ENCODE measurements at regions not wholly inside any gene's neighbourhood (a gene's known extent, or its start where the extent isn't known, plus 50 kb on each side); places are given as distances from the start of the nearest gene placed in this dataset.
A peak's percentile ranks its signal among the peaks of the same experiment; 100 is the strongest.

DNA sequence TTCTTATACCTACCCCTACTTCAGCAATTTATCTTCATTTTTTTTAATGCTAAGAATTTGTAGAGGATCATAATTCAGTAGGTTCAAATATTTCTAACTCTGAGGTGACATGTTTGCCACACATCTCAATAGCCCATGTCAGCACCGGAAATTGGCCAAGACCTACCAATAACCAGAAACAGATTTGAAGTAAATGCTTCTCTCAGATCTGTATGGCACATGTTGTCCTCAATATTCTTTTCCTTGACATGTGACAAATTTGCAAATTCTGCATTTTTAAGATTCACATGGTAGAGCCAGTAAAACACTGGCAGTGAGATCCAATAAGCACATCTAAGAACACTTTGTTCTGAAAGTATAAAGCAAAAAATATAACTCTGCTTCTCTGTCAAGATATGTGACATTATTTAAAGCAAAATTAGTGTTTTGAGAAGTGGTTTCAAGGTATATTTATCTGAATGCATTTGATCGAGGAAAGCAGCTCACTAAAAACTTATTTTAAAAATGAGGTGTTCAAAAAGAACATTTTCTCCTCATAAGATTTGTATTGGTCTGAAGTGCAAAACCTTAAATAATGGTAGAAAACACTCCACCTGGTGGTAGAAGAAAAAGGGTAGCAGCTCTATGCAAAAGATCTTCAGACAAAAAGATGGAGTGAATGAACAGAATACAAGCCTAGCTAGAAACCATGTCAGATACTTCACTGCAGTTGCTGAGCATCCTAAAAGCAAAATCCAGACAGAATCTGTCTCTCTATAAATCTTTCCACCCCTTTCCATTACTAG lies 513.8 kb upstream of the FAM241A start:
- DNase-seq, result no peak

DNA sequence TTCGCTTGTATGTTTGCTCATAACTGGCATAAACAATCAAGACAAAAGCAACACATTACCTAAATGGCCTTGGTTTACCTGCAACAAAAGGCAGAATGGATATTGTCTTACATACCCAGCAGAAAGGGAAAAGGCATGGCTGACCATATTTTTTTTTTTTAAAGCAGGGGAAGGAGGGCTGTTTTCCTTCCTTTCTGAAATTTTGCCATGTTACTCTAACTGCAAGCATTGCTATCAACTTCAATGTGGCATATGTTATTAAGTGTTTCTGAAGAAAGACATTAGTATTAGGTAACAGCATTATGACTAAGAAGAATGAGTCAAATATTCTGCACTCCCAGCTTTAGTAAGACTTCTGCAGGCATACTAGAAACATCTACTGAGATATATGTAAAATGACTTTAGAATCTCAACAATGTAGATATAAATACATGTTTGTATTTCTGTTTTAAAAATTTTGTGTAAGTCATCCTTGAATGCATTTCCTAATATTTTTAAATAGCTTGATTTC lies 512.6 kb upstream of the FAM241A start:
- no peak for DNase-seq

DNA sequence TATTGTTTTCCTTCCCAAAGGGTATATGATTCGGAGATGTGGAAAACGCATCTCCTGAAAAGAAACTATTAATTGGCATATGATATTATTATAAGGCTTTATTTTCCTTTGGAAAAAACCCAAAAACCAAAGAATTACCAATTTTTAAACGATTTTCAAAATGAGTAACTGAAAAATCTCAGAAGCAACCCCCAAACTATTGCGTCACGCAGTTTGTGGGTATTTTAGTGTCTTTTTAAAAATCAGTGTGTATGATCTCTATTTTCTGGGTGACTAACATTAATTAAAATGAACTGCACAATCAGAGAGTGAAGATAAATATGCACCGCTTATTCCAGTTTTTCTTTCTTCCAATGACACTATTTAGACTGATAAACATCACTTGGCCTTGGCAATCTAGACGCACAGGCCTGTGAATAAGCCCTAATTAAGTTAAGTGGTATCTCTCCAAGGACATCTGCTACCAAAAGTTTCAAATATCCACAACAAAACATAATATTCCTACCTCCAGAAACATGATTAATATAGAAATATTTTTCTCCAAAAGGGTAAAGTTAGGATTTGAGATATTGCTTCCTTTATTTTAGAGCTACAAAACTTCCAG lies 511.5 kb upstream of the FAM241A start:
- no peak for DNase-seq

DNA sequence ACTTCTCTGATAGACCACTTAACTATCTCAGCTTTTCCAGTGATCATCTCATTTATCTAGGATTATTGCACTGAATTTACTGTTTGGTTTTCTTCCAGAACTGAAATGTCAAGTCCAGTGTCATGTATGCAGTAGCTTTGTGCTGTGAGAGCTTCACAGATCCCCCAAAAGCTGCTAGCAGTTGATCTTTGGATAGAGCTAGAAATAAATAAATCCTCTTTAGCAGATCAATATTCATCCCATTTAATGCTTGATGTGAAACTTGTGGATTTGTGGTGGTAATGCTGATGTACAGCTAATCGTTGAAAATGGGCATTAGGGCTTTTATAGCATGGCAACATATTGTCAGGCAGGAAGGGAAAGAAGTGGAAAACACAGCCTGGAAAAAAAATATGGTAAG lies 509.6 kb upstream of the FAM241A start:
- DNase-seq, result no peak

DNA sequence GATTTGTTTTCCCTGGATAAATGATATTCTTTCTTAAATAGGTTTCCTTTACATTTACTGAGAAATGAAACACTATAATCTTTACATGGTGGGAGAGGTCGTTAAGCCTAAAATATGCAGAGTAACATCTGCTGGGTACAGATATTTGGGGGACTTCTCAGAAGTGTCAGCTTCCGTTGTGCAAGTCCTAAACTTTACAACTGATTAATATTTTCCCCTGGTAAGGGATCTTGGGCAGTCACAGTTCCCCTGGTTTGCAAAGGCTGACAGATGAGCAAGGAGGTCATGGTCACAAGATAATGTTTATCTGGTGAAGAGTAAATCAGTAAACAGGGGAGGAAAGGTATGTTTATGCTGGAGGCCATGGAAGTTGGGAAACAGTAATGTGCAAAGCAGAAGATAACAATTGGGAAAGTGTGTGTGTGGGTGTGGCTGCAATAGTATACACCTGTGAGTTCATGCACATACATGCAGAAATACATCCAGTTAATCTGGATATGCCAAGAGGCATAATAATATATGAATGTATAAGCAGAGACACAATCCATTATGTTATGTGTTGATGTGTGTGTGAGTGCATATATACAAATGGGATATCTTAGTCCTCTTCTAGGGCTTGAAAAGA lies 508.2 kb upstream of the FAM241A start:
- no peak for DNase-seq

DNA sequence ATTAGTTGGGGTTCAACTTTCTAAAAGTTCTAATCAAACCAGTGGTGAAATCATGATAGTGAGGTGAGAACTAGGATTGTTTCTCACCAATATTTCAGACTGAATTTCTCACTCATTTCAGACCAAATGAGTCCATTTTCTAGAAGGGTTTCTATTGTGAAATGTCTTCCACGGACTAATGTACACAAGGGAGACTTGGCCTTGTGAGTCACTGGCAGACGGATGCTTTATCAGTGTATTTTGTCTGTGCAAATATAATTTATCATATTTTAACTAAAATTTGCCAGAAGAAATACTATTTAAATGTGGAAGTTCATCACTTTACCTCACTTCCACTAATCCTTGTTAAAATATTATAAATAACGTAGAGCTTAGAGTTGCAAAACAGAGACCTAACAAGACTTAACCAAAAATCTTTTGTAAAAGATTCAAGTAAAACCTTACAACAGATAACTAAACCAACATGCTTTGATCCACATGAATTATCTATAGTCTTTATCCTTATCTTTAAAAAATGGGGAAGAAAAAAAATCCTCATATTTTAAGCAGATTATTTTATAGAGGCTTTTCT lies 506.0 kb upstream of the FAM241A start:
- no peak for DNase-seq

DNA sequence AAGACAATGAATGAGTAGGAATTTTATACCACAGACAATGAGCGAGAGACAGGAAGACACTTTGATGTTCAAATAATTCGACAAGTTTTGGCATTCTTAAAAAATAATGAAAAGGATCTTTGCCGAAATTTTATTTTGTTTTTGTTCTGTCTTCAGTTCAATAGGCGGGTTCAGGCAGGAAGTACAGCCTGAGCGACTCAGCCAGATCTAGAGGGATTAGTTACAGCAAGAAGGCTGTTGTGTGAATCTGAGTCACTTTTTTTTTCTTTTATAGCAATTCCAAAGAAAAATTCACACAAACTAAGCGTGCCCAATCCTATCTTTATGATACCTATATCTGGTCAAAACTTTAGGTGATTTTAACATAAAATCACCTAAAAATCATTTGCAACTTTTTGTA lies 505.4 kb upstream of the FAM241A start:
- no peak for DNase-seq

DNA sequence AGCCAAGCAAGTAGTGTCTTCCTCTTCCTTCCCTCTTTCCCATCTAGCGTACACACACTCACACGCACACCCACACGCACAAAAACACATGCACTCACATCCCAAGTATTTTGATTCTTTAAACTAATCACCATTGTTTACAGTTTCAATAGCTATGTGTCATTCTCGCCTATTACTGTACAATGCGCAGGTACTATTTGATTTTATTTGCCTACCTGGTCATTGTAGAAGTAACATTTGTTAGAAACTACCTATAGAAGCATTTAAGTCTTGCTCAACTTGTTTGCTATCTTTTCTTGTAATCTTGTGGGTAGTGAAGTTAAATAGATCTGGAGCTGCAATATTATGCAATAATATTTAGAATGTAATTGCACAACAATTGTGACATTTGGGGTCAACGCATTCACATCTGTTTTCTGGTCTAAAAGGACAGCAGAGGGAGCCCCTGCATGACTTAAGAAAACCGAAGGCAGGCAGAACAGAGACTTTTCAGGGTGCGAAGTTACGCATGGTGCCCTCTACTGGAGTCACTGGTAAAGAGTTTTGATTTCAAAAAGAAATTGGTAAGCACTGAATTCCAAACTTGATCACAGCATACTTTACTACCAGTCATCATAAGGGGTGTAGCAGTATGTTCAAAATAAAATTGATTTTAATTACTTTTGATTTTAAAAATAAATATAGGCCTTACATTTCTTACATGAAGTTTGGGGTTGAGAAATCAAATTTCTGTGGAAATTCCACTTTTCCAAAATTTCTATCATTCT lies 503.3 kb upstream of the FAM241A start:
- peak; percentile 63 for DNase-seq

DNA sequence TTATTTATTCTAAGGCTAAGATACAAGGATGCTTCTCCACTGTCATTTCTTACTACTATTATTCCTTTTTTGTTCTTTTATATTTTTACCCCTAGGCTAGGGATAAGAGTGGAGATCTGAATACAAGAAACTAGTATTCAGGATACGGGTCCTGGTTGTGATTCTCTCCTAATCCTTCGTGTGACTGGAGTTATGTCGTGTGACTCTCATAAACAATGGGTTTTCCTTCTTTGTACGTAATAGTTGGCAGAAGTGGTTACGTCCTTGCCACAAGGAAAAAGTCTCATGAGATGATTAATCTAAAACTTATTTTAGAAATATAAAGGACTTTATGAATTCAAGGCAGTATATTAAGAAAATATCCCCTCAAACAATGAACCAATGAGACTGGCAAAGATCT lies 497.2 kb upstream of the FAM241A start:
- DNase-seq, result no peak

DNA sequence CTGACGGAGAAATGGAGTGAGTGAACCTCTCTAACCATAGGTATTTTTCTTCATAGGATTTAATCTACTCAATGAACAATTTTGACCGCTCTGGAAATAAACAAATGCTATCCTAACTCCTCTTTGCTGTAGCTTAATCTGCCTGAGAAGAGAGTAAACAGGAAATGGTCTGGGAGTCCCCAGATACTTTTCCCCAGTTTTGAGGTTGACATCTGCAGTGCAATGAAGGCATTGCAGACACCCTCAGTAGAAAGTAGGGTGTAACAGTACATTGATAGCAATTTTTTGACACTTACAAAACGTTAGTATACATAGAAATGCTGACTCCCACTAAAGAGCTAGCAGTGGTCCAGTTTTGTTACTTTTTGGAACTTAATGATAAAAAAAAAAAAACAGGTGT lies 495.9 kb upstream of the FAM241A start:
- DNase-seq, result no peak

DNA sequence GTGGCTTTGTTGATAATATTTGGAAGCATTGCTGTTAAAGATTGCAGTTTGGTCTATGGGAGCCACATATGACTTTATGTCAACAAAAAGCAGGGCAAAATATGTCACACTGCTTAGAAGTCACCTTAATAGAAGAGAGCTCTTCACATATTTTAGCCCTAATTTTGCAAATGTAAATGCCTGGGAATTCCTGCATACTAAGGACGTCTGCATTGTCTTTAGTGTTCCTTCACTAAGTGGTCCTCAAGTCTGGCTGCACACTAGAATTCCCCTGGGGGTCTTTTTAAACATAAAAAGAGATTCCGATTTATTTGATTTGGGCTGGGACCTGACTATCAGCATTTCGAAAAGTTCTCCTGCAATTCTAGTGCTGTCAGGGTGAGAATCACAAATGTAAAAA lies 495.1 kb upstream of the FAM241A start:
- no peak for DNase-seq

DNA sequence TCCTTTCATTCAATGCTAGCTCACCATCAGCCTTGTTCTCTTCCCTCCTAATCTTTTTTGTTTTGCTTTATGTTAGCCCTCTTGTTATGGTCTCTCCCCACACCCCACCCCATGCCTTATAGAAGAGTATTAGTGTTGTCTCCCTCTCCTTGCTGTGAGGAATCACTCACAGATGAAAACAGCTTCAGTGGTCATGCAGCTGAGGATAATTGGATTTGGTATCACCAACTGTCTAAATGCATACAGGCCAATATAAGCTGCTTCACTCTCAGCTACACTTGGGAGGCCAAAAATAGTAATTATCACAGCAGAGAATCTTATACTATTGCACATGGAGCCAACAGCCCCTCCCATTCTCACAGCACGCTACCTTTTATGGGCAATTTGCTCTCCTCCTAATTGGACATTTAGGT lies 494.6 kb upstream of the FAM241A start:
- no peak for DNase-seq

DNA sequence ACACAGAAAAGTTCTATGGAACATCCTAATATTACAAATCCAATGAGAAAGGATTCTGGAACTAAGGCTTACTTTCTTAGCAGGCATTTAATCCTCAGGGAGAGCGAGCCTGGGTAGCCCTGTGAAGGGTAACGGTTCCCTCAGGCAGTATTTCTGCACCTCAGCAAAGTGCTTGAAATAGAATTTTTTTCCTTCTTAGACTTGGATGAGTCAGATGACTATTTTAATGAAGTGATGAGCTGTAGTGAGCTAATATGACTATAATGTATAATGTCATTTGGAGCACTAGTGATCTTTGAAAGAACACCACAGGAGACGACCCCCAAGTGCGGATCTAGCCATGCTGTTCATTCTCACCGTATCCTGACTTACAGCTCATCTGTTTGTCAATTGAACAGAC lies 493.0 kb upstream of the FAM241A start:
- DNase-seq, result no peak

DNA sequence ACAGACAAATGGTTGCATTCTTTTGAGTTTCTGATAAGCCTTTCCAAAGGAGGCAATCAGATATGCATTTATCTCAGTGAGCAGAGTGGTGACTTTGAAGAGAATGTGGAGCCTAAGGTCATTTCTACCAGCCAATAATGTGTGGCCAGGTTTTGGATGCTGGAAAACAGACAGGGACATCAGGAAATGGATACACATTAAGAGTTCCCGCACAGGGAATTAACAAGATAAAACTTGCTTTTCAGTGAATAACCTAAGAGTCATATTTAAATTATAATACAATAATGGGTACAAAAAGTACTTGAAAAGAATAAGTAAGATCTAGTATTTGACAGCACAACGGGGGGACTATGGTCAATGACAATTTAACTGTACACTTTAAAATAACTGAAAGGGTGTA lies 492.3 kb upstream of the FAM241A start:
- DNase-seq, result no peak

DNA sequence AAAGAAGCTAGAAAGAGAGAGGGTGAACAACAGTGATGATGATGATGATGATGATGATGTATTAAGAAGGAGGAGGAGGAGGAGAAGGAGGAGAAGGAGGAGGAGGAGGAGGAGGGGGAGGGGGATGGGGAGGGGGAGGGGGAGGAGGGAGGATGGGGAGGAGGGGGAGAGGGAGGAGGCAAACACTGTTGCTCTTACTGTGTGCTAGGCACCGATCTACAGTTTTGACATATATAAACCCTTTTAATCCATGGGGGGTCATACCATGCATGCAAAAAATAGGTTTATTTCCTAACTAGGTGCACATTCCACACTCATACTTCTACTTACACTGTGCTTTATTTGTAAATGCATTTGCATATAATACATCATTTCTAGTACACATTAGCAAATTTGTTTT lies 482.8 kb upstream of the FAM241A start:
- DNase-seq, result no peak

DNA sequence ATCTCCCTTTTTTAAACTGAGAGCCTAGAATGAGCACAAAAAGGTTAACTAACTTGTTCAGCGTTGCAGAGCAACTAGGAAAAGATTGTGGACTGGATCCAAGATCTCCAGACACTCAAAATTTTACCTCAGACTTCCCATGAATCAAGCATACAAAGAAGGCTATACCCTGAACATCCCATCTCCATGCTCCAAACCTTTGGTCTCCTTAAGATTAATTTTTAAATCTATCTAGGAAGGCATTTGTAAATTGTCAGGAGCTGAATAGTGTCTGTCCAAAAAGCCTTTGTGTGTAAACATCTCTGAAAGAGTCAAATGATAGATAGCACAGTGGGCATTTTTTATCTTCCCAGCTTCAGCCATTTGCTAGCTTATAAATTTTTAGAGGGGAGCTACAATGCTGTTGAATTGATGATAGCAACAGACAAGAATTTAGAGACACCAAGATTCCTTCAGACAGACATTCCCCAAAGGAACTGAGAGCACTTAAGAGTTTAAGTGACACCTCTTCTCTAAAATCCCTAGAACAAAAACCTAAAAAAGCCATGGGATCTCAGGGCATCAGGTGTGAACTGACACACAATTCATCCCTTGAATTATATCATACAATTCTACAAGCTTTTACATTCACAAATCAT lies 480.8 kb upstream of the FAM241A start:
- DNase-seq, result no peak

DNA sequence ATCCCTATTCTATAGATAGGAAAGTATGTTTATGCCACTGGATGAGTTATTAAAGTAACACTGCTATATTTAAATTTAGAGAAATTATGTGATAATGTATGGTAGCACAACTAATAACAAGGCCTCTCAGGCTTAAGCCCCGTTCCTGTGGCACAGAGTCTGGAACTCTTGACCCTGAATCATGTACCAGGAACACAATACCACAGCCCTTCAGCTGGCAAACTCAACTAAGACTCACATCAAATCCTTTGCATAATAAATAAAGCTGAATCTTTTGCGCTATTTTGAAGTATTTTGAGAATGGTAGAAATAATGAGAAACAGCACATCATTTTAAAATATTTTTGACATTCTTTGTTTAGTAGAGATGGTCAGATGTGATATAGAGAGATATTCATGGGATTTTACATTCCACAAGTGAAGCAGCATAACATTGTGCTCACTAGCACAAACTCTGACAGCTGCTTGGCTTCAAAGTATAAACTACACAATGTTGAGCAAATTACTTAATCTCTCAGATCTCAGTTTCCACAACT lies 478.4 kb upstream of the FAM241A start:
- DNase-seq, result no peak

DNA sequence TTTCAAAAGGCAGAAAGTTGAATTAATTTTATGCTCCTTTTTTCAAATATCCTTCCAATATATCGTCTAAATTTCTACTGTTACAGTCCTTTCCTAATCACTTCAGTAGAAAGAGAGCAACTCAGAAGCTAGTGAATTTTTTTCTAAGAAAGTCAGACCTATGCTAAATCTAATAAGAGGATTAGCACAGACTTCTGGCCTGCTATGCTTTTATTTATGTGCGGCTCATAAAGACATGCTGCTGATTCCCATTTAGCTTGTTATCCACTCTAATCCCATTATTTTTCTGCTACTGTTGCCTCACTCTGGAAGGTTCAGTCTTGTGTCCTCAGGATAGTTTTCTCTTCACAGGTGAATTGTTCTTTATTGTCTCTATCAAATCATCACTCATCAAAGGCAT lies 473.5 kb upstream of the FAM241A start:
- DNase-seq, result no peak

DNA sequence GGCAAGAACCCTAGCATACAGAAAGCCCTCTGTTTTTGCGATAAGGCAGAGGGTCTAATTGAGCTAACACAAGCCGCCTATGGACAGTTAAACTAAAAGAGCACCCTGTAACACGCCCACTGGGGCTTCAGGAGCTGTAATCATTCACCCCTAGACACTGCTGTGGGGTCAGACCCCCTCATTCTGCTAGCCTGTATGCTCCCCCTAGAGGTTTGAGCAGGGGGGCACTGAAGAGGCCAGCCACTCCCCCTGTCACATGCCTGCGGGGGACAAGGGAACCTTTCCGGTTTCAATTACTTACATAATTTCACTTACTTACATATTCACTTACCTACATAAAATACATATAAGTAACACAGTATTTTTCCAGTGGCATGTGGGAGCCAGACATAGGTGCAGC lies 469.5 kb upstream of the FAM241A start:
- no peak for DNase-seq

DNA sequence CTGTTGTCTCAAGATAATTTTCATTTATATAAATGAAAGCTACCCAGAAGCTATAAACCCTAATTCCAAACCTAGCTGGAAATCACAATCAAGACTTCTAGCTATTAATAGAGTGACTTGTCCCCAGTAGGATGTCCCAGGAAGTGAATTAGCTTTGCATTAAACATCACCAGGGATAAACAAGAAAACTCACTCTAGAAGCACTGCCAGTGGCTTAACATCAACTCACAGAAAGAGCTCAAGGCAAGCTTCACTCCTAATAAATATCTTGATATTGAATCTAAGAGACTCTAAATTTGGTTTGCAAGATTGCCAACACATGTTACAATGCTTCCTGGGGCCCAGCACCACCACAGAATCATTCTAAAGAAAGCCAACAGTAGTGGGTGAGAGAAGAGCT lies 468.7 kb upstream of the FAM241A start:
- no peak for DNase-seq

DNA sequence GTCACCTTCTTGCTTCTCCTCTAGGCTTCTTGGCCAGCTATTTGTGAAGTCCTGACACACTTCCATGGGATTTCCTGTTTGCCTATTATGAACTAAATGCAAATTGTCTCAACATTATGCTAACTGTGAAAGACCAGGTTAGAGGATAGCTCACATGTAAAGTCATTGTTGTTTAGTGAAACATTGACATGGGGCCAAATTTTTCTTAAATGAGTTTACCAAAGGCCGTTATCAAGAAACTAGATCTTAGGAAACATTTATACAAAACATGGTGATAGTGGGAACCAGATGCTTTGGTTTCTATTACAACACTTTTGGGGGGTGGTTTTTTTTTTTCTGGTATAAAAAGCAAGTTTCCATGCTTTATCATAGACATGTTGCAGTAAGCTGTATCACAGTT lies 466.8 kb upstream of the FAM241A start:
- no peak for DNase-seq

DNA sequence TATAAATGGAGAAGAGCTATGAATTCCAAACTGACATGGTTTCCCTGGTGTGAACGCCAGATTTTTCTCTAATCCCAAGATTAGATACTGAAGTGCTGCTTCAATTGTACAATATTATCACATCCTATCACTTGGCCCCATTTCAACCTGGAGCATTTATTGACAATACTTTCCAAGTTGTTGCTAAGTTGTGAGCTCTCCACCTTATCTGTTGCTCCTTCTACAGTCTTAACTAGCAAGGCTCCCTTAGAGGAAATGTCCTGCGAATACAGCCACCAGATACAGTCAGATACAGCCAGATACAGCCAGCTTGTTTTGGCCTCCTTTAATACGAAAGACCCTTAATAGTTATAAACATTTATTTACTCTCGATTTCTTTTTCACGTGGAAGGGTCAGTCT lies 466.3 kb upstream of the FAM241A start:
- no peak for DNase-seq
